ENCODE measurements at regions not wholly inside any gene's neighbourhood (a gene's known extent, or its start where the extent isn't known, plus 50 kb on each side); places are given as distances from the start of the nearest gene placed in this dataset.

- Histone ChIP-seq H3K4me2 (ENCODE audit: insufficient read depth, low read length) (no peak overlapping the region), H3K4me1 (ENCODE audit: control insufficient read depth, extremely low read depth, insufficient read depth, low read length) (no peaks in the 10 kb centered on the region), H3K27me3 (ENCODE audit: control insufficient read depth in 2 of 2, insufficient read depth in 2 of 2, low read length in 2 of 2) (no peaks in the 10 kb centered on the region), H3K9me1 (replicated peaks; ENCODE audit: control insufficient read depth, extremely low read depth, insufficient read depth, low read length) (no peaks in the 10 kb centered on the region), H3K9ac (replicated peaks; ENCODE audit: extremely low read depth, insufficient read depth, low read length) (no peak overlapping the region), H3K27ac (ENCODE audit: insufficient read depth, low read depth, low read length) (no peak overlapping the region), H3K36me3 (ENCODE audit: control insufficient read depth in 2 of 2, extremely low read depth in 1 of 2, insufficient read depth in 2 of 2, low read length in 2 of 2) (no peaks in the 10 kb centered on the region), H3K4me3 (replicated peaks in 1 of 3; ENCODE audit: insufficient read depth in 1 of 3, low read depth in 1 of 3, low read length in 3 of 3) (no peak overlapping the region), H2AFZ (ENCODE audit: low read depth, low read length) (no peak overlapping the region), H4K20me1 (replicated peaks; ENCODE audit: control insufficient read depth, extremely low read depth, insufficient read depth, low read length) (no peaks in the 10 kb centered on the region), H3K79me2 (ENCODE audit: control insufficient read depth, insufficient read depth, low read length) (no peaks in the 10 kb centered on the region), H3K9me3 (replicated peaks; ENCODE audit: control insufficient read depth, insufficient read depth, low read length) (no peaks in the 10 kb centered on the region)
- BruUV-seq (replicated peaks) = no TSS peak
- dilution Hi-C loops (cut with MboI; ENCODE audit: extremely low pct_ligation_motif_present, low sequenced_read_pairs) (no loop called here), intact Hi-C loops (cut with micrococcal nuclease) (no loop called here)
- no peak for TF ChIP-seq FOS (IDR thresholded peaks at IDR 0.05; ENCODE audit: borderline replicate concordance, insufficient read depth, low read length)
- no peak for TF ChIP-seq POLR2A (IDR thresholded peaks at IDR 0.05; ENCODE audit: low read depth, low read length)
- TF ChIP-seq, protein P1, sequence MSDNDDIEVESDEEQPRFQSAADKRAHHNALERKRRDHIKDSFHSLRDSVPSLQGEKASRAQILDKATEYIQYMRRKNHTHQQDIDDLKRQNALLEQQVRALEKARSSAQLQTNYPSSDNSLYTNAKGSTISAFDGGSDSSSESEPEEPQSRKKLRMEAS (IDR thresholded peaks at IDR 0.05; ENCODE audit: insufficient read depth, insufficient read length) = no peak
- no peak for TF ChIP-seq EZH2 (IDR thresholded peaks at IDR 0.05; ENCODE audit: borderline replicate concordance, low read depth, low read length, severe bottlenecking)
- TF ChIP-seq GATA2 (IDR thresholded peaks at IDR 0.05; ENCODE audit: insufficient read depth, insufficient read length, low read depth, low read length) = no peak
- no peak for TF ChIP-seq POLR2AphosphoS5 (IDR thresholded peaks at IDR 0.05; ENCODE audit: insufficient read depth, low read depth, low read length)
- no peak for TF ChIP-seq MYC (IDR thresholded peaks at IDR 0.05; ENCODE audit: low read depth, low read length)
- TF ChIP-seq JUN (IDR thresholded peaks at IDR 0.05; ENCODE audit: borderline replicate concordance, insufficient read depth, insufficient read length, low read depth) = no peak
- no peak for TF ChIP-seq CTCF (IDR thresholded peaks at IDR 0.05; ENCODE audit: extremely low read depth in 1 of 2, insufficient read depth in 1 of 2, low read depth in 1 of 2, low read length in 2 of 2)
- POLR2A ChIA-PET = no interaction called here
- DNase-seq (ENCODE audit: low read depth, low spot score) (no peak), FAIRE-seq (no peak)
- CTCF ChIA-PET = no interaction called here
Observed at GRCh38 chr14:56708704-56709103, 101.6 kb downstream of the OTX2 start.
